H1 (cell line): ENCODE measurements at regions not wholly inside any gene's neighbourhood (a gene's known extent, or its start where the extent isn't known, plus 50 kb on each side); places are given as distances from the start of the nearest gene placed in this dataset.

Source experiments
- CTCF ChIA-PET: fragments of 300-600 bp; sonication (Branson Sonifier 250); formaldehyde crosslinking; loops from one replicate; lab custom pipeline; 2021; ENCODE audit not compliant: partially characterized antibody; lab: Charles Lee
- POLR2A ChIA-PET: fragments of 300-600 bp; sonication (Branson Sonifier 250); formaldehyde crosslinking; loops from one replicate; lab custom pipeline; 2021; ENCODE audit warnings: inconsistent platforms; ENCODE audit not compliant: partially characterized antibody; lab: Charles Lee
- DNase-seq, 2 experiments: peaks; one replicate each; pipeline versions ENCODE4 v3.0.0 to v3.0.0-alpha.2; 2010 to 2022; ENCODE audit warnings: low spot score in 2 of 2, low read depth in 1 of 2, mixed read lengths in 1 of 2
- FAIRE-seq: peaks from 2 replicates; lab custom pipeline; 2011; peaks lifted over from hg19 to GRCh38; lab: Jason Lieb, UNC
- H2AFZ ChIP-seq: 2 replicates; pipeline ENCODE4 v1.8.1; 2012; ENCODE audit warnings: low read length, inconsistent platforms
- H2AK5ac ChIP-seq: 2 replicates; pipeline ENCODE4 v1.6.1; 2013; ENCODE audit warnings: low read depth, low read length
- H2BK120ac ChIP-seq: replicated peaks from 2 replicates; pipeline ENCODE3; 2013; ENCODE audit warnings: low read depth, low read length, inconsistent platforms
- H2BK12ac ChIP-seq: 2 replicates; pipeline ENCODE4 v1.6.1; 2013; ENCODE audit warnings: low read depth, low read length
- H2BK15ac ChIP-seq: 2 replicates; pipeline ENCODE4 v1.6.1; 2013; ENCODE audit warnings: low read length
- H2BK20ac ChIP-seq: 2 replicates; pipeline ENCODE4 v1.6.1; 2013; ENCODE audit warnings: low read length
- H2BK5ac ChIP-seq: 2 replicates; pipeline ENCODE4 v1.6.1; 2013; ENCODE audit warnings: low read depth, low read length
- H3K14ac ChIP-seq: 2 replicates; pipeline ENCODE4 v1.6.1; 2013; ENCODE audit warnings: inconsistent platforms; ENCODE audit not compliant: insufficient read length
- H3K18ac ChIP-seq: 2 replicates; pipeline ENCODE4 v1.6.1; 2013; ENCODE audit warnings: low read length; ENCODE audit errors: extremely low read depth
- H3K23ac ChIP-seq: 2 replicates; pipeline ENCODE4 v1.6.1; 2013; ENCODE audit warnings: inconsistent platforms; ENCODE audit not compliant: insufficient read length
- H3K23me2 ChIP-seq: 2 replicates; pipeline ENCODE4 v1.6.1; 2013; ENCODE audit warnings: low read depth, low read length
- H3K27ac ChIP-seq: 2 replicates; pipeline ENCODE4 v1.6.1; 2011; ENCODE audit warnings: low read depth, low read length, inconsistent platforms
- H3K27me3 ChIP-seq, 4 experiments: replicated peaks in 1 of 4; 1 replicate in 1 of 4; 2 replicates in 3 of 4; pipeline versions ENCODE4 v1.6.1 to v1.8.1; 2011 to 2013; ENCODE audit warnings: low read length in 3 of 4, mild to moderate bottlenecking in 3 of 4, inconsistent platforms in 2 of 4, mixed read lengths in 2 of 4, moderate library complexity in 1 of 4; ENCODE audit not compliant: control insufficient read depth in 3 of 4, insufficient read depth in 3 of 4; ENCODE audit errors: extremely low read depth in 1 of 4
- H3K36me3 ChIP-seq, 4 experiments: 2 replicates each; pipeline versions ENCODE4 v1.6.1 to v1.8.1; 2011 to 2013; ENCODE audit warnings: mild to moderate bottlenecking in 4 of 4, low read length in 3 of 4, moderate library complexity in 2 of 4, control low read depth in 1 of 4, inconsistent platforms in 1 of 4; ENCODE audit not compliant: insufficient read depth in 4 of 4, control insufficient read depth in 2 of 4
- H3K4ac ChIP-seq: replicated peaks from 2 replicates; pipeline ENCODE3; 2013; ENCODE audit warnings: low read length, low read depth, mixed read lengths, inconsistent platforms; ENCODE audit not compliant: insufficient read length
- H3K4me1 ChIP-seq, 4 experiments: replicated peaks in 1 of 4; 1 replicate in 1 of 4; 2 replicates in 3 of 4; pipeline versions ENCODE4 v1.6.1 to v1.8.1; 2011 to 2013; ENCODE audit warnings: low read length in 3 of 4, inconsistent platforms in 2 of 4, mixed read lengths in 1 of 4; ENCODE audit not compliant: insufficient read depth in 4 of 4, control insufficient read depth in 3 of 4
- H3K4me2 ChIP-seq, 2 experiments: 2 replicates each; pipeline versions ENCODE4 v1.6.1 to v1.8.1; 2011 to 2013; ENCODE audit warnings: low read depth in 2 of 2, low read length in 2 of 2, control low read depth in 1 of 2, inconsistent platforms in 1 of 2, mild to moderate bottlenecking in 1 of 2; ENCODE audit not compliant: insufficient read depth in 1 of 2
- H3K4me3 ChIP-seq, 4 experiments: fragments of 200-600, 300-600 bp in 1 of 4; sonication (generic), shearing (Covaris generic), sonication (Bioruptor Twin) in 1 of 4; 2 replicates each; pipeline versions ENCODE4 v1.5.1 to v1.8.1; 2011 to 2016; ENCODE audit warnings: low read length in 4 of 4, low read depth in 3 of 4, control low read depth in 2 of 4, inconsistent platforms in 2 of 4, mild to moderate bottlenecking in 2 of 4, mixed read lengths in 1 of 4, moderate library complexity in 1 of 4; ENCODE audit not compliant: insufficient read depth in 2 of 4; ENCODE audit errors: extremely low read depth in 1 of 4
- H3K56ac ChIP-seq: replicated peaks from 2 replicates; pipeline ENCODE3; 2013; ENCODE audit warnings: low read depth, mild to moderate bottlenecking, mixed read lengths, low read length, inconsistent platforms; ENCODE audit not compliant: insufficient read length
- H3K79me1 ChIP-seq: 2 replicates; pipeline ENCODE4 v1.6.1; 2013; ENCODE audit warnings: low read depth, low read length, control low read depth
- H3K79me2 ChIP-seq, 2 experiments: 2 replicates each; pipeline versions ENCODE4 v1.6.1 to v1.8.1; 2012 to 2013; ENCODE audit warnings: low read length in 2 of 2, mild to moderate bottlenecking in 2 of 2, inconsistent platforms in 1 of 2; ENCODE audit not compliant: insufficient read depth in 2 of 2, control insufficient read depth in 1 of 2
- H3K9ac ChIP-seq, 4 experiments: replicated peaks in 1 of 4; 1 replicate in 1 of 4; 2 replicates in 3 of 4; pipeline versions ENCODE4 v1.6.1 to v1.8.1; 2011 to 2013; ENCODE audit warnings: low read depth in 3 of 4, low read length in 3 of 4, control low read depth in 2 of 4, mild to moderate bottlenecking in 2 of 4, moderate library complexity in 2 of 4, inconsistent platforms in 1 of 4; ENCODE audit errors: extremely low read depth in 1 of 4
- H3K9me3 ChIP-seq, 2 experiments: 2 replicates each; pipeline versions ENCODE4 v1.6.1 to v1.8.1; 2012 to 2013; ENCODE audit warnings: mild to moderate bottlenecking in 2 of 2, moderate library complexity in 2 of 2, control low read depth in 1 of 2, inconsistent platforms in 1 of 2, low read depth in 1 of 2, low read length in 1 of 2, mixed read lengths in 1 of 2; ENCODE audit not compliant: insufficient read depth in 2 of 2
- H4K20me1 ChIP-seq, 2 experiments: replicated peaks in 1 of 2; 2 replicates each; pipeline versions ENCODE3 to v1.8.1; 2011 to 2013; ENCODE audit warnings: inconsistent platforms in 2 of 2, low read length in 2 of 2, mild to moderate bottlenecking in 1 of 2; ENCODE audit not compliant: insufficient read depth in 2 of 2, control insufficient read depth in 1 of 2
- H4K5ac ChIP-seq: 2 replicates; pipeline ENCODE4 v1.6.1; 2013; ENCODE audit warnings: low read length, low read depth, mixed read lengths, inconsistent platforms; ENCODE audit not compliant: insufficient read length
- H4K8ac ChIP-seq: 2 replicates; pipeline ENCODE4 v1.8.0; 2013; ENCODE audit warnings: mild to moderate bottlenecking, moderate library complexity, low read length, inconsistent platforms; ENCODE audit not compliant: insufficient read depth; ENCODE audit errors: extremely low read depth
- H4K91ac ChIP-seq: replicated peaks from 2 replicates; pipeline ENCODE3; 2013; ENCODE audit warnings: low read length, mixed read lengths, inconsistent platforms; ENCODE audit not compliant: insufficient read length
- ATF2 ChIP-seq: IDR thresholded peaks from 2 replicates; pipeline ENCODE4 v1.6.1; 2012; ENCODE audit warnings: low read length, inconsistent platforms
- BCL11A ChIP-seq, 2 experiments: IDR thresholded peaks; one replicate each; pipeline ENCODE4 v1.6.1; 2011; ENCODE audit warnings: low read depth in 2 of 2, low read length in 2 of 2, mild to moderate bottlenecking in 2 of 2
- CHD2 ChIP-seq: IDR thresholded peaks from 2 replicates; pipeline ENCODE4 v1.6.1; 2012; ENCODE audit warnings: low read length, improper control_type of control experiment
- CREB1 ChIP-seq: IDR thresholded peaks from 2 replicates; pipeline ENCODE4 v1.6.1; 2012; ENCODE audit warnings: inconsistent platforms
- EZH2 ChIP-seq: fragments of 200-600 bp; sonication (generic); IDR thresholded peaks from 2 replicates; pipeline ENCODE4 v1.7.1; 2012; ENCODE audit warnings: low read depth, mild to moderate bottlenecking, moderate library complexity, low read length, inconsistent platforms; ENCODE audit not compliant: severe bottlenecking
- FOSL1 ChIP-seq: IDR thresholded peaks from 2 replicates; pipeline ENCODE4 v1.6.1; 2011; ENCODE audit warnings: mild to moderate bottlenecking, low read depth, low read length, moderate library complexity; ENCODE audit not compliant: insufficient read depth
- NANOG ChIP-seq: IDR thresholded peaks from 2 replicates; pipeline ENCODE4 v1.6.1; 2011; ENCODE audit warnings: low read length, low read depth, mild to moderate bottlenecking, inconsistent platforms; ENCODE audit not compliant: insufficient read depth, poor library complexity, severe bottlenecking
- TAF1 ChIP-seq: IDR thresholded peaks from 2 replicates; pipeline ENCODE4 v1.6.1; 2011; ENCODE audit warnings: mild to moderate bottlenecking, low read depth, low read length
- TBP ChIP-seq: IDR thresholded peaks from 2 replicates; pipeline ENCODE4 v1.6.1; 2011; ENCODE audit warnings: low read depth, low read length, improper control_type of control experiment
- TCF12 ChIP-seq: IDR thresholded peaks from 2 replicates; pipeline ENCODE4 v1.6.1; 2011; ENCODE audit warnings: low read depth, mild to moderate bottlenecking, low read length
- WGBS, 2 experiments: shearing (Covaris generic) in 1 of 2; methylation state at CpG; one replicate each; pipeline versions ENCODE4 v1.1.6 to v1.1.7; 2013 to 2015; ENCODE audit warnings: low lambda C conversion rate in 2 of 2, mixed read lengths in 2 of 2, inconsistent platforms in 1 of 2, low coverage in 1 of 2, missing lambda C conversion rate in 1 of 2; ENCODE audit not compliant: insufficient replicate concordance in 2 of 2, insufficient coverage in 1 of 2, insufficient read length in 1 of 2; ENCODE audit errors: extremely low coverage in 1 of 2, missing lambda C conversion rate in 1 of 2; 5-methylcytosine and 5-hydroxymethylcytosine counted together
- TF ChIP-seq, protein P1 (sequence below): IDR thresholded peaks from 2 replicates; pipeline ENCODE4 v1.6.1; 2011; ENCODE audit warnings: low read depth, mild to moderate bottlenecking, low read length; ENCODE audit not compliant: insufficient read depth

GRCh38 chr22:47563406-47564157, 801.1 kb downstream of the TBC1D22A start:
- H2BK12ac ChIP-seq: no peak overlapping the region
- H3K14ac ChIP-seq: no peak overlapping the region
- H3K4me3 ChIP-seq: no peak overlapping the region
- POLR2A ChIA-PET: no interaction called here
- H3K9me3 ChIP-seq: peaks cover 73 to 87% of the 10 kb centered on the region in 2 experiments
- WGBS, 2 experiments: 88% methylated on average over 21 of the region's 21 CpGs; no CpG with 5 or more reads in 1 of the 2 experiments
- DNase-seq (no peak), FAIRE-seq (no peak)
- H3K36me3 ChIP-seq: no peaks in the 10 kb centered on the region
- no peaks in the 10 kb centered on the region for H3K4me1 ChIP-seq
- H3K27ac ChIP-seq: no peak overlapping the region
- H2AFZ ChIP-seq: no peak overlapping the region
- H2BK5ac ChIP-seq: no peak overlapping the region
- no peaks in the 10 kb centered on the region for H3K27me3 ChIP-seq
- H2BK20ac ChIP-seq: no peak overlapping the region
- no peaks in the 10 kb centered on the region for H3K23me2 ChIP-seq
- CTCF ChIA-PET: interaction anchor here (0.6 kb wide), 1 partner anchor 54 kb away, joined by 4 read pairs; no protein-coding TSS in a partner anchor
- no peak overlapping the region for H2BK15ac ChIP-seq
- H4K91ac ChIP-seq: no peak overlapping the region
- H3K4me2 ChIP-seq: no peak overlapping the region
- no peak overlapping the region for H3K56ac ChIP-seq
- H4K5ac ChIP-seq: no peak overlapping the region
- H4K20me1 ChIP-seq: no peaks in the 10 kb centered on the region
- H3K9ac ChIP-seq: no peak overlapping the region
- no peak overlapping the region for H3K23ac ChIP-seq
- H2AK5ac ChIP-seq: no peak overlapping the region
- no peaks in the 10 kb centered on the region for H3K79me2 ChIP-seq
- TF ChIP-seq TCF12 (no peak), TAF1 (no peak), NANOG (no peak), FOSL1 (no peak), CREB1 (no peak), TBP (no peak), ATF2 (no peak), EZH2 (no peak), CHD2 (no peak), BCL11A (IDR thresholded peaks at IDR 0.05; ENCODE audit: low read depth in 2 of 2, low read length in 2 of 2) (no peak)
- TF ChIP-seq, protein P1, sequence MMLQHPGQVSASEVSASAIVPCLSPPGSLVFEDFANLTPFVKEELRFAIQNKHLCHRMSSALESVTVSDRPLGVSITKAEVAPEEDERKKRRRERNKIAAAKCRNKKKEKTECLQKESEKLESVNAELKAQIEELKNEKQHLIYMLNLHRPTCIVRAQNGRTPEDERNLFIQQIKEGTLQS: no peak
- H3K18ac ChIP-seq: no peak overlapping the region
- H4K8ac ChIP-seq: no peak overlapping the region
- no peak overlapping the region for H2BK120ac ChIP-seq
- H3K79me1 ChIP-seq: no peaks in the 10 kb centered on the region
- no peak overlapping the region for H3K4ac ChIP-seq
